ENCODE measurements at regions not wholly inside any gene's neighbourhood (a gene's known extent, or its start where the extent isn't known, plus 50 kb on each side); places are given as distances from the start of the nearest gene placed in this dataset.
A peak's percentile ranks its signal among the peaks of the same experiment; 100 is the strongest.

DNA sequence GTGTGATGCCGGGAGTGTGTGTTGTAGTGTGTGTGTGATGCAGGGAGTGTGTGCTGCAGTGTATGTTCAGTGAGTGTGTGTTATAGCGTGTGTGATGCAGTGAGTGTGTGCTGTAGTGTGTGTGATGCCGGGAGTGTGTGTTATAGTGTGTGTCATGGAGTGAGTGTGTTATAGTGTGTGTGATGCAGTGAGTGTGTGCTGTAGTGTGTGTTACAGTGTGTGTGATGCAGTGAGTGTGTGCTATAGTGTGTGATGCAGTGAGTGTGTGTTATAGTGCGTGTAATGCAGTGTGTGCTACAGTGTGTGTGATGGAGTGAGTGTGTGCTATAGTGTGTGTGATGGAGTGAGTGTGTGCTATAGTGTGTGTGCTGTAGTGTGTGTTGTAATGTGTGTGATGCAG, 182.1 kb upstream of the SOX11 start:
- intact Hi-C loops (cut with DNase I), result no loop called here
- no peaks in the 10 kb centered on the region for H3K27me3 ChIP-seq
- H3K4me1 ChIP-seq, result no peaks in the 10 kb centered on the region
- ATAC-seq (peak; percentile 23), DNase-seq (no peak)
- H3K27ac ChIP-seq, result no peak overlapping the region
- TF ChIP-seq, protein P1, sequence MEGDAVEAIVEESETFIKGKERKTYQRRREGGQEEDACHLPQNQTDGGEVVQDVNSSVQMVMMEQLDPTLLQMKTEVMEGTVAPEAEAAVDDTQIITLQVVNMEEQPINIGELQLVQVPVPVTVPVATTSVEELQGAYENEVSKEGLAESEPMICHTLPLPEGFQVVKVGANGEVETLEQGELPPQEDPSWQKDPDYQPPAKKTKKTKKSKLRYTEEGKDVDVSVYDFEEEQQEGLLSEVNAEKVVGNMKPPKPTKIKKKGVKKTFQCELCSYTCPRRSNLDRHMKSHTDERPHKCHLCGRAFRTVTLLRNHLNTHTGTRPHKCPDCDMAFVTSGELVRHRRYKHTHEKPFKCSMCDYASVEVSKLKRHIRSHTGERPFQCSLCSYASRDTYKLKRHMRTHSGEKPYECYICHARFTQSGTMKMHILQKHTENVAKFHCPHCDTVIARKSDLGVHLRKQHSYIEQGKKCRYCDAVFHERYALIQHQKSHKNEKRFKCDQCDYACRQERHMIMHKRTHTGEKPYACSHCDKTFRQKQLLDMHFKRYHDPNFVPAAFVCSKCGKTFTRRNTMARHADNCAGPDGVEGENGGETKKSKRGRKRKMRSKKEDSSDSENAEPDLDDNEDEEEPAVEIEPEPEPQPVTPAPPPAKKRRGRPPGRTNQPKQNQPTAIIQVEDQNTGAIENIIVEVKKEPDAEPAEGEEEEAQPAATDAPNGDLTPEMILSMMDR (IDR thresholded peaks at IDR 0.05), result no peak
- no peaks in the 10 kb centered on the region for H3K9me3 ChIP-seq
- H3K36me3 ChIP-seq, result no peaks in the 10 kb centered on the region
- no peak overlapping the region for H3K4me3 ChIP-seq

DNA sequence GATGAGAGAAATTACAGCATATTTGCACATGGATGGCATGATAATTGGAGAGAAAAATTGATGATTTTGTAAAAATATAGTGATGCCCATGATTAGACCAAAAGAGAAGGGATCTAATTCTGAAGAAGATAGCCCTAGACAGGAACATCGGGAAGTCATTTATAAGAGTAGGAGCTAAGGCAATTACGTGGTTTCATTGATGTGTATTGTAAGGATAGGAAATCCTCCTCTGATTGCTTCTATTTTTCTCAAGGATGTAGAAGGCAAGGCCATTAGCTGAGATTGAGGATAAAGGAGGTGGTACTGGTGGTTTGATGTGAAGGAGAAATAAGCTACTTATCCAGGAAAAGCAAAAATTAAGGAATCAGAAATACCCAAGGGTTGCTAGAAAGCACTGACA, 176.5 kb upstream of the SOX11 start:
- DNase-seq (no peak), ATAC-seq (no peak)
- Histone ChIP-seq H3K4me1 (no peaks in the 10 kb centered on the region), H3K36me3 (no peaks in the 10 kb centered on the region), H3K4me3 (no peak overlapping the region), H3K27me3 (no peaks in the 10 kb centered on the region), H3K9me3 (no peaks in the 10 kb centered on the region), H3K27ac (no peak overlapping the region)
- TF ChIP-seq, protein P1 (IDR thresholded peaks at IDR 0.05), result no peak
- intact Hi-C loops (cut with DNase I), result no loop called here

DNA sequence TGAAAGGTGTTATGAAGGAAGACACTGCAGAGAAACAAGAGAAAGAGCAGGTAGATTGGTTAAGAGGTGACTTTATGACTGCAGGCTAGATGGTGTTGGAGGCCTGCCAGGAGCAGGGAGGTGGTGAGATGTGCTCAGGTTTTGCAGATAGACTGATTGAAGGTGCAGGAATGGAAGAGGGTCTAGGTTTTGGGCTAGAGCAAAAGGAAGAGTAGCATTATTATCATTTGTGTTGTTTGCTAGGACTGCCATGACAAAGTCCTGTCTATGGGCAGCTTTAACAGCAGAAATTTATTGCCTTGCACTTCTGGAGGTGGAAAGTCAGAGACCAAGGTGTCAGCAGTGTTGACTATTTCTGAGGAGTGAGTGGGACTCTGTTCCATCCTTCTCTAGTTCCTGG, 172.9 kb upstream of the SOX11 start:
- no peak for DNase-seq
- no peaks in the 10 kb centered on the region for H3K9me3 ChIP-seq
- H3K4me3 ChIP-seq, result no peak overlapping the region
- no peaks in the 10 kb centered on the region for H3K36me3 ChIP-seq
- H3K27me3 ChIP-seq, result no peaks in the 10 kb centered on the region
- TF ChIP-seq, protein P1 (IDR thresholded peaks at IDR 0.05), result no peak
- ATAC-seq, result no peak
- intact Hi-C loops (cut with DNase I), result no loop called here
- H3K27ac ChIP-seq, result no peak overlapping the region
- H3K4me1 ChIP-seq, result no peaks in the 10 kb centered on the region

DNA sequence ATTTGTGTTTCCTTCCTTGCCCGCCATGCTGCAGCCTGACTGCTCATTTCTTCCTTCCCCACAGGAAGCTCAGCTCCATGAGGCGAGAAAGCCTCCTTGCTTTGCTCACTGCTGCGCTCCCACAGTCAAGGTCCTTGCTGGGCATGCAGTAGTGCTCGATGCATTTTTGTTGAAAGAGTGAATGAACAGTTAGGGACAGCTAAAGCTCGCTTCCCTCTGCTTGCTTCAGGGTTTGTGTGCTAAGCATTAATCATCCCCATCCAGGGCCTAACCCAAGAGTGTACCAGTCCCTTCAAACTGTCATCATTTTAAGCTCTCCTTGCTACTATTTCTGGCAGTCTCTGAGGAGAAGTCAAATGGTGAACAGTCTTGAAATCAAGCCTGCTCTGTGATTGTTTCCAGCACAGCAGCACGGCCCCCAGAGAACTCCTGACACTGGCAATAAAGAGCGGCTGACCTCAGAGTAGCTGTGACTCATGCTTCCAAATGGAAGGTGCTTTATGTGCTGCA, 171.7 kb upstream of the SOX11 start:
- H3K4me3 ChIP-seq, result no peak overlapping the region
- no peaks in the 10 kb centered on the region for H3K36me3 ChIP-seq
- no peaks in the 10 kb centered on the region for H3K4me1 ChIP-seq
- intact Hi-C loops (cut with DNase I), result no loop called here
- DNase-seq (no peak), ATAC-seq (no peak)
- no peaks in the 10 kb centered on the region for H3K9me3 ChIP-seq
- TF ChIP-seq, protein P1 (IDR thresholded peaks at IDR 0.05), result no peak
- H3K27ac ChIP-seq, result no peak overlapping the region
- H3K27me3 ChIP-seq, result no peaks in the 10 kb centered on the region

DNA sequence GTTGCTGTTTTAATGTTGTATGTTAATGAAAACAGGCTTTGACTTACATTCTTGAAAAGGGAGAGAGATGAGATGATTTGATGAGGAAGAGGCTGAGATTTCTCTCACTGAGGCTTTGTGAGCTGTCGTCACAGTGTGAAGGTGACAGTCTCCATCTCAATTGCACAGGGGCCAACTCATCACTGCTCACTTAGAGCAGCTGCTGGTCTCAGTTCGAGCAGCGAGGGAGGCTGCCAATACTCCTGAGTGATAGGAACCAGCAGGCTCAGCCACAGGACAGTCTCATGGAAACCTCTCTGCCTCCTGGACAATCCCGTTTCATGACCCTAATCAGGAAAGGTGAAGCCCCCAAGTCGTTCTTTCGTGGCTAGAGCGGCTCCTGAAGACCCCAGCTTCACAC, 170.7 kb upstream of the SOX11 start:
- Histone ChIP-seq H3K4me1 (no peaks in the 10 kb centered on the region), H3K27ac (no peak overlapping the region), H3K27me3 (no peaks in the 10 kb centered on the region), H3K9me3 (no peaks in the 10 kb centered on the region), H3K4me3 (no peak overlapping the region), H3K36me3 (no peaks in the 10 kb centered on the region)
- DNase-seq, result no peak
- TF ChIP-seq, protein P1 (IDR thresholded peaks at IDR 0.05), result no peak
- no peak for ATAC-seq
- intact Hi-C loops (cut with DNase I), result no loop called here

DNA sequence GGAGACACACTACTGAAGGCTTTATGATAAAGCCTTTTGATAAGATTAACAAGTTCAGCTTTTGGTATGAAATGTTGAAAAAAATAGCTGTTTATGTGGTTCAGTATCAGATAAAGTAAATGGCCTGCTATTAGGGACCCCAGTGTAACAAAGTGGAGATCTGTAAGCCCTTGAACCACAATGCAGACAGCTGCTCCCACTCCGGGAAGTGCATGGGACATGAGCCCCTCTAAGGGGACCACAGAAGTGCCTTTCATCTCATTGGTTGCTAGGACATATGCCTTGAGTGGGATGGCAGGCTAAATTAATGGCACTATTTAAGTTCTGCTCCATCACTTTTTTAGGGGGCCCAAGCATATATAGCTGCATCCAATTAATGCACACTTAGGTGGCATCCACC, 167.6 kb upstream of the SOX11 start:
- no peaks in the 10 kb centered on the region for H3K27me3 ChIP-seq
- no peak overlapping the region for H3K27ac ChIP-seq
- DNase-seq, result no peak
- H3K4me1 ChIP-seq, result no peaks in the 10 kb centered on the region
- intact Hi-C loops (cut with DNase I), result no loop called here
- no peak overlapping the region for H3K4me3 ChIP-seq
- no peak for ATAC-seq
- H3K36me3 ChIP-seq, result no peaks in the 10 kb centered on the region
- H3K9me3 ChIP-seq, result no peaks in the 10 kb centered on the region
- TF ChIP-seq, protein P1 (IDR thresholded peaks at IDR 0.05), result no peak

Measured in upper lobe of right lung (tissue), 1 donor.